ENCODE measurements at regions not wholly inside any gene's neighbourhood (a gene's known extent, or its start where the extent isn't known, plus 50 kb on each side); places are given as distances from the start of the nearest gene placed in this dataset.

- no peak for DNase-seq (ENCODE audit: low spot score in 2 of 2)
- FAIRE-seq, result no peak
These were observed 487.4 kb downstream of the TNS3 start for GRCh38 chr7:47094462-47094861.

- FAIRE-seq (no peak), DNase-seq (ENCODE audit: low spot score in 2 of 2) (no peak)
These were observed 488.3 kb downstream of the TNS3 start for GRCh38 chr7:47093320-47094234.

DNA sequence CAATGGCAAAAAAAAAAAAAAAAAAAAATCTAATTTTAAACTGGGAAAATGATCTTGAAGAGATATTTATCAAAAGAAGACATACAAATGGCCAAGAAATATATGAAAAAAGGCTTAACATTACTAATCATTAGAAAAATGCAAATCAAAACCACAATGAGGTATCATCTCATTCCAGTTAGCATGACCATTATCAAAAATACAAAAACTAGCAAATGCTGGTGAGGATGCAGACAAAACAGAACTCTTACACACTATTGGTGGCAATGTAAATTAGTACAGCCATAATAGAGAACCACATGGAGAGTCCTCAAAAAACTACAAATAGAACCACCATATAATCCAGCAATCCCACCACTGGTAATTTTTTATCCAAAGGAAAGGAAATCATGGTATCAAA, 489.6 kb downstream of the TNS3 start:
- DNase-seq (ENCODE audit: low spot score in 2 of 2), result no peak
- FAIRE-seq, result no peak

DNA sequence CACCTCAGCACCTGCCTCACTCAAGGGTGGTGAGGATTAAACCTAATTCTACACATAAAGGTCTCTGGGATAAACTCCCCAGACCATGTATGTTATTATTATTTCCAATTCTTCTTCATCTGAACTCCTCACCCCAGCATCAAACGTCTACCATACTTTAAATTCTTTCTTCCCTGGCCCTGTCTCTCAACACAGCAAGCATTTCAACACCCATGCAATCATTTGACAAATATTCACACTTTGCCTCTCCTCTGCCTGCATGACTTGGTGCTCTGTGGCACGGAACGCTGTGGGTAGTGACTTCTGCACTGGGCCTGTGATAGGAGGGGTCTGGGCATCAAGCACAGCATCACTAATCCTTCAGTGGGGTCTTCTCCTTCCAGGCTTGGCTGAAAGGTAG, 490.8 kb downstream of the TNS3 start:
- no peak for FAIRE-seq
- no peak for DNase-seq (ENCODE audit: low spot score in 2 of 2)

DNA sequence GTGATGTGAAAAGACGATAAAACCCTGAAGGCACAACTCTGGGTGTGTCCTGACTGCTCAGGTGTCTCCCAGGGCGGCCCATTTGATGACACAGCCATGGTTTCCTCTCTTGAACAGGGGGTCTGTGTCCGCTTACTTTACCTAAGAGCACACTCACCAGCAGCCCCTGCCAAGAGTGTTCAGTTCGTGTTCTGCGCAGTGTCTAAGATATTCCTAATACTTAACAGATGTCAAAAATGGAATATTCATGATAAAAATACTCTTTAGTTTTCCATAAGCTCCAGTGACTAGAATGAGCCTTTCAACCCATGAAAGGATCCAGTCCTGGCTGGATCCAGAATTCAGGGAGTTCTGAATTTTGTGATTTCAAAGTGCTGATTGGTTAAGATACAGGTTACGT, 492.4 kb downstream of the TNS3 start:
- FAIRE-seq (no peak), DNase-seq (ENCODE audit: low spot score in 2 of 2) (no peak)

- FAIRE-seq (peak; percentile 39), DNase-seq (ENCODE audit: low spot score in 2 of 2) (no peak)
These were observed 492.9 kb downstream of the TNS3 start for GRCh38 chr7:47089068-47089417.

DNA sequence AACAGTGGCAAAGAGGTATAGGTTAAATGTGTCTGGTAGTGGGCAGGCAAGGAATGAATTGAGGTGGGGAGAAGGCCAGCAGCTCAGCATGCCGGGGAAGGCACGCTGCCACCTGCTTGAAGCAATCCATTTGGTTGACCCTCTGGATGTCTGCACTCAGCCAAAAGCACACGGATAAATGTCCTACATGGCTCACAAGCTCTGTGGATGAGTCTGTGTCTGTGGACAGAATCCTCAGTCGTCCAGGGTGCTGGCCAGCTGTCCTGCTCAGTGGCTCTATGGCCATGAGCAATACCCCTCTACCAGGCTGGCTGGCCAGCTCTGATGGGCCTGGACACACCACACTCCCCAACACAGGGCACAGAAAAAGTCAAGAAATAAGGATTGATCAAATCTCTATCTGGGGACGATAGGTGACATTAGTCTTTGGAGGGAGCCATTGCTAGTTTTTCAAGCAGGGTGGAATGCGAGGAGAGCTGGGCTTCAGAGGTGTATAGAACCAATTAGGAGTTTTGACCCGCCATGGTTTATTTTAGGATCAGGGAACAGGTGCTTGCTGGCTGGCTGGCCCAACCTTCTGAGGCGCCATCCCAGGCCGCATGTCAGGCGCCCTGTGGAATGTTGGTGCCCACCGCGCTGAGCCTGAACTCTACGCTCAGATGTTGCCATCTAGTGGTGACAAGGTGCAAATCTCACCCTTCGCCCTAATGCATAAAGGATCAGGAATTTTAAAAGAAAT, 493.4 kb downstream of the TNS3 start:
- DNase-seq (ENCODE audit: low spot score in 2 of 2) (peak; percentile 18 to 62), FAIRE-seq (no peak)

DNA sequence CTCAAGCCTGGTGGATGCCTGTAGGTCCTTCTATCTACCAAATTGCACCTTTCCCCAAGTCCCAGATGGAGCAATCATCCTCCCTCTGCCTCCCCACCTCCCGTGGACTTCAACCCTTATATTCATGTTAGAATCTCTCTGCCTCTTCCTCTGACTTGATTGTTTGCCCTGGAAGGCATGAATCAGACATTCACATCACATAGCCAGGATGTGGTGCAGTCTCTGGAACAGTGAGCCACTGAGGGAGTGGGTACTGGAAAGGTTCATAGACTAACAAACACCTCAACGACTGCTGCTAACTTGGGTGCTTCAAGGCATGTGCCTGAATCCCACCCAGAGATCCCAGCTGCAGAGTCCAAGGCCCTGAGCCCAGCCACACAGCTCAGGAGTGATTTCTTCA, 494.0 kb downstream of the TNS3 start:
- no peak for DNase-seq (ENCODE audit: low spot score in 2 of 2)
- FAIRE-seq, result no peak

DNA sequence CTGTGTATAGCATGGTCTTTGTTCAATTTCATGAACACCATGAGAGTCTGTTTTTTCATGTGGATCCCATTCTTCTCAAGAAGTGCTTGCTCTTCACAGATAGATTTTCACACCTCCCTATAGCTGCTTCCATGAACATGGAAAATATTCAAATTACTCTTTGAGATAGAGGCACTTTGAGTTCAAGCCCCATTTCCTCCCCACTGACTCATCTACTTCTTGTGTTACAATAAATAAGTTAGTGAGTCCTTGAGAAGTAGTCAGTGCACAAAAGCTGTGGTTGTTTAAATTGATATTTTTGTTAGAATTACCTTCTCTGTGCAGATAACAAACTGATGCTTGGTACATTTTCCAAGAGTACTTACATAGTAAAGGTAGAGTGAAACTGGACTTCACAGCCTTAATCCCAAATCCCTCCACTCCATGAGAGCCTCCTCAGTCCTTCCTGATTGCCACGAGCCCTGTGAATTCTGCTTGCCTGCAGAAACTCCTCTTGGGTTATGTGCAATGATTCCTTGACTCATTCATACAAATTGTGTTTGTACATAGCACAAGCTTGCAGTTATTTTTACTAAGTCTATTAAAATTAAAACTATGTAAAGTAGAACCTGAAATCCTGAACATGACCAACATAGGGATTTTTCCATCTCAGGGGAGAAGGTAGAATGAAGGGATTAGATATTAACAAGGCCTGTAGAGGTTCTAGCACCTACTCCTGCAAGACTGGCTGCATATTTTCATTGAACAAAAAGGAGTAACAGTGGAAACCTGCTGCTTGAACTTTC, 496.2 kb downstream of the TNS3 start:
- DNase-seq (ENCODE audit: low spot score in 2 of 2), result no peak
- no peak for FAIRE-seq

GRCh38 chr7:47083476-47084250, 498.2 kb downstream of the TNS3 start:
- FAIRE-seq, result no peak

GRCh38 chr7:47080816-47081215, 501.1 kb downstream of the TNS3 start:
- FAIRE-seq (no peak), DNase-seq (ENCODE audit: low spot score in 2 of 2) (no peak)

More at GRCh38 chr7:47083476-47084250, 498.2 kb downstream of the TNS3 start:
- no peak for DNase-seq (ENCODE audit: low spot score in 2 of 2)

- FAIRE-seq (no peak), DNase-seq (ENCODE audit: low spot score in 2 of 2) (no peak)
These were observed 503.7 kb downstream of the TNS3 start for GRCh38 chr7:47078241-47078640.

DNA sequence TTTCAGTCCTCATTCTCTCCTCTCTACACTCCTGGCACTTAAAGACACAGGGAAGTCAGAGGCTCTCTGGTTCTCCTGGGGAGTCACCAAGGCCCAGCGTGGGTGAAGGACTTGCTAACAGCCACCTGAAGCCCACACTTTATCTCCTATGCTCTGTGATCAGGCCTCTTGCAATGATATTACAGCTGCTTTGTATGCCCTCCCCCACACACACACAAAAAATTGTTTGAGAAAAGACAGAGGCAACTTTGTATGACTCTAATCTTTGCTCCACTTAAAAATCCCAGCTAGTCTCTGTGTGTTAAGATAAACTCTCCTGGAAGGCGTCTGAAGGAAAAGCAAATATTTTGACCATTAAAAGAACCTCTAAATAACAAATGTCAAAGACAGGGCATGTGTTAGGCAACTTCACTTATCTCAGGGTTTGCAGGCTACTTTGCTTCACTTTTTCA, 507.2 kb downstream of the TNS3 start:
- DNase-seq (ENCODE audit: low spot score in 2 of 2) (no peak), FAIRE-seq (no peak)

- no peak for DNase-seq (ENCODE audit: low spot score in 2 of 2)
- no peak for FAIRE-seq
These were observed 508.6 kb downstream of the TNS3 start for GRCh38 chr7:47073284-47073683.

- DNase-seq (ENCODE audit: low spot score in 2 of 2), result no peak
- no peak for FAIRE-seq
These were observed 510.0 kb downstream of the TNS3 start for GRCh38 chr7:47071866-47072265.

GRCh38 chr7:47069385-47070076, 512.4 kb downstream of the TNS3 start:
- DNase-seq (ENCODE audit: low spot score in 2 of 2), result no peak
- FAIRE-seq, result no peak

DNA sequence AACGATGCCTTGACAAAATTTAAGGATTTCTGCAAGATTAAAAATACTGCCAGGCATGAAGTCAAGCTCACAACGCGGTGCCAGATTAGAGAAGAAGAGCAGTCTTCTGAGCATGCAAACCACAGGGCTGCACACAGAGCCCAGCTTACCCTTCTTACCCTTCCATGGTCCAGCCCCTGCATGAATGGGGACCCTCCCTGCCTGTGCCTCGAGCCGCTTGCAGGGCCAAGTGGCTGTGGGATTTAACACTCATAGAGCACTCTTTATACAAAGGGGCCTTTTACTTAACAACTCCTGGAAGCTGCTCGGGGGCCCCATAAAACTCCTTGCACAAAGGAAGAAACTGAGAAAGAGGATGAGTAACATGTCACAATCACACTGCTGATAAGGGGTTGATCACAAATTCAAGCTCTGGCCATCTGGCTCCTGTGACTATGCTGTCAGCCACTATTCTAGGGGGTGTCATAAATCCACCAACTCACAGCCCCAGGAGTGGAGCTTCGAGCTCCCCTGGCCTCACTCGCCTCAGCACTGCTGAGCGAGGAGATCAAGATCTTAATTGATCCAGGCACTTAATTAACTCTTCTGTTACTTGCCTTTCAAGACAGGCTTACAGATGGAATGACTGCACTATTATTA, 514.8 kb downstream of the TNS3 start:
- DNase-seq (ENCODE audit: low spot score in 2 of 2) (no peak), FAIRE-seq (no peak)

- no peak for FAIRE-seq
- DNase-seq (ENCODE audit: low spot score in 2 of 2), result no peak
These were observed 525.2 kb downstream of the TNS3 start for GRCh38 chr7:47056731-47057130.

All from frontal cortex (tissue), 3 donors.